ENCODE measurements at regions not wholly inside any gene's neighbourhood (a gene's known extent, or its start where the extent isn't known, plus 50 kb on each side); places are given as distances from the start of the nearest gene placed in this dataset.

DNA sequence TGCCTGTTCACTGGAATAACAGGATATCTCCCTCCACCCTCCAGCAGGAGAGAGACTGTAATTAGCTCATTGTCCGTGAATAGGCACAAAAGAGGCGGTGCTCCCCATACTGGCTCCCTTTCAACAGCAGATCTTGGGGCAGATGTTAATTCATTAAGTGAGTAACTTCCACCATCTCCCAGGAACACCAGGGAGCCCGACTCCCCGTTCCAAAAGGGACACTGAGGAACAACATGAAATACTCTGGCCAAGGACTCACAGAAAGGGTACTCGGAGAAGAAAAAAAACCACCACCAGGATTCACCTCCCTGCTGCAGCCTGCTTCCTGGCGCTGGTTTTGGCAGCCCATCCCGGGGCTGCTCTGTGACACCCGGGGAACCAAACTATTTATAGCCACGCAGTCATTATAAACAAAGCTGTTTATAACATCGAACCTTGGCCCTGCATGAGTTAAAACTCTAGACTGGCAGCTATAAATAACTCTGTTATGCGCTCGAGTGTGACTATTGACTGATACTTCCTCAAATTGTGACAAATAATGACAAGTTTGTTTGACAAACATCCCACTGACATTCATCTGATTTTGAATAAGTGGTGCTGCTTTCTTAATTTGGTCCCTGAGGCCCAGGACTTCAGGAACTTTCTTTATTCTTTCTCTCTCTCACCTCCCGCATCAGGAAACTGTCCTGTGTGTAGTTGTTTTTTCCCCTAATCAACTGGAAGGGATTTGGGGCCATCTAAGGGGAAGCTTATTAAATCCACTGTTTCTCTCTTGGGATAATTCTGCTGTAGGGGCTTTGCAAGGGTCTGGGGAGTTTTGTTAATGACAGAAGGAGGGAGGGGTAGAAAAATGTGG lies 521.6 kb downstream of the CD83 start:
- POLR2A ChIA-PET: no interaction called here
- H3K36me3 ChIP-seq (ENCODE audit: control insufficient read depth in 2 of 2, insufficient read depth in 1 of 2, low read length in 2 of 2): no peaks in the 10 kb centered on the region
- no peak overlapping the region for H3K27ac ChIP-seq (ENCODE audit: extremely low read depth, low read depth, low read length)
- H3K9me3 ChIP-seq (ENCODE audit: control insufficient read depth, insufficient read depth, low read depth, low read length): no peaks in the 10 kb centered on the region
- H3K4me1 ChIP-seq (ENCODE audit: control insufficient read depth, insufficient read depth, low read length): peaks cover 16% of the 10 kb centered on the region
- TF ChIP-seq ZSCAN16 (tag by site-specific recombination; IDR thresholded peaks at IDR 0.05) (no peak), ZSCAN30 (tag by site-specific recombination; IDR thresholded peaks at IDR 0.05) (peak; percentile 30; the same call in 1 of the 2 replicates), ZNF660 (tag by site-specific recombination; IDR thresholded peaks at IDR 0.05) (peak; percentile 71; the same call in 1 of the 2 replicates), ZNF707 (tag by site-specific recombination; IDR thresholded peaks at IDR 0.05) (no peak), ZNF560 (tag by site-specific recombination; IDR thresholded peaks at IDR 0.05; ENCODE audit: borderline replicate concordance) (no peak), ZNF366 (tag by site-specific recombination; conservative IDR thresholded peaks at IDR 0.05) (peak; percentile 18; the same call in 1 of the 2 replicates), ZNF223 (tag by site-specific recombination; IDR thresholded peaks at IDR 0.05) (no peak), GLI2 (tag by site-specific recombination; IDR thresholded peaks at IDR 0.05; ENCODE audit: borderline replicate concordance, low read depth) (no peak), ZNF341 (tag by site-specific recombination; IDR thresholded peaks at IDR 0.05; ENCODE audit: low read depth) (peak; percentile 20; the same call in 1 of the 2 replicates), ZNF24 (tag by site-specific recombination; IDR thresholded peaks at IDR 0.05) (no peak), ZNF335 (tag by site-specific recombination; conservative IDR thresholded peaks at IDR 0.05) (peak; percentile 70), IKZF3 (tag by site-specific recombination; IDR thresholded peaks at IDR 0.05) (peak; percentile 52), SP7 (tag by site-specific recombination; IDR thresholded peaks at IDR 0.05) (peak; percentile 72), ZBTB20 (tag by site-specific recombination; IDR thresholded peaks at IDR 0.05) (peak; percentile 13; the same call in 1 of the 2 replicates), ZNF561 (tag by site-specific recombination; IDR thresholded peaks at IDR 0.05; ENCODE audit: borderline replicate concordance) (0 out of 2 replicates have a peak, but pooled peaks have one; percentile 22), ZNF394 (tag by site-specific recombination; IDR thresholded peaks at IDR 0.05; ENCODE audit: borderline replicate concordance) (0 out of 2 replicates have a peak, but pooled peaks have one; percentile 12)
- TF ChIP-seq, protein P1, sequence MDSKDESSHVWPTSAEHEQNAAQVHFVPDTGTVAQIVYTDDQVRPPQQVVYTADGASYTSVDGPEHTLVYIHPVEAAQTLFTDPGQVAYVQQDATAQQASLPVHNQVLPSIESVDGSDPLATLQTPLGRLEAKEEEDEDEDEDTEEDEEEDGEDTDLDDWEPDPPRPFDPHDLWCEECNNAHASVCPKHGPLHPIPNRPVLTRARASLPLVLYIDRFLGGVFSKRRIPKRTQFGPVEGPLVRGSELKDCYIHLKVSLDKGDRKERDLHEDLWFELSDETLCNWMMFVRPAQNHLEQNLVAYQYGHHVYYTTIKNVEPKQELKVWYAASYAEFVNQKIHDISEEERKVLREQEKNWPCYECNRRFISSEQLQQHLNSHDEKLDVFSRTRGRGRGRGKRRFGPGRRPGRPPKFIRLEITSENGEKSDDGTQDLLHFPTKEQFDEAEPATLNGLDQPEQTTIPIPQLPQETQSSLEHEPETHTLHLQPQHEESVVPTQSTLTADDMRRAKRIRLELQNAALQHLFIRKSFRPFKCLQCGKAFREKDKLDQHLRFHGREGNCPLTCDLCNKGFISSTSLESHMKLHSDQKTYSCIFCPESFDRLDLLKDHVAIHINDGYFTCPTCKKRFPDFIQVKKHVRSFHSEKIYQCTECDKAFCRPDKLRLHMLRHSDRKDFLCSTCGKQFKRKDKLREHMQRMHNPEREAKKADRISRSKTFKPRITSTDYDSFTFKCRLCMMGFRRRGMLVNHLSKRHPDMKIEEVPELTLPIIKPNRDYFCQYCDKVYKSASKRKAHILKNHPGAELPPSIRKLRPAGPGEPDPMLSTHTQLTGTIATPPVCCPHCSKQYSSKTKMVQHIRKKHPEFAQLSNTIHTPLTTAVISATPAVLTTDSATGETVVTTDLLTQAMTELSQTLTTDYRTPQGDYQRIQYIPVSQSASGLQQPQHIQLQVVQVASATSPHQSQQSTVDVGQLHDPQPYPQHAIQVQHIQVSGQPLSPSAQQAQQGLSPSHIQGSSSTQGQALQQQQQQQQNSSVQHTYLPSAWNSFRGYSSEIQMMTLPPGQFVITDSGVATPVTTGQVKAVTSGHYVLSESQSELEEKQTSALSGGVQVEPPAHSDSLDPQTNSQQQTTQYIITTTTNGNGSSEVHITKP (tag by site-specific recombination; IDR thresholded peaks at IDR 0.05): peak; percentile 32; the same call in 1 of the 2 replicates
- H3K4me3 ChIP-seq (ENCODE audit: low read depth, low read length): no peak overlapping the region
- CTCF ChIA-PET: interaction anchor here (0.6 to 1.7 kb wide), 8 partner anchors 26 to 1683 kb away, joined by 3 to 6 read pairs (median 3); no protein-coding TSS in a partner anchor

DNA sequence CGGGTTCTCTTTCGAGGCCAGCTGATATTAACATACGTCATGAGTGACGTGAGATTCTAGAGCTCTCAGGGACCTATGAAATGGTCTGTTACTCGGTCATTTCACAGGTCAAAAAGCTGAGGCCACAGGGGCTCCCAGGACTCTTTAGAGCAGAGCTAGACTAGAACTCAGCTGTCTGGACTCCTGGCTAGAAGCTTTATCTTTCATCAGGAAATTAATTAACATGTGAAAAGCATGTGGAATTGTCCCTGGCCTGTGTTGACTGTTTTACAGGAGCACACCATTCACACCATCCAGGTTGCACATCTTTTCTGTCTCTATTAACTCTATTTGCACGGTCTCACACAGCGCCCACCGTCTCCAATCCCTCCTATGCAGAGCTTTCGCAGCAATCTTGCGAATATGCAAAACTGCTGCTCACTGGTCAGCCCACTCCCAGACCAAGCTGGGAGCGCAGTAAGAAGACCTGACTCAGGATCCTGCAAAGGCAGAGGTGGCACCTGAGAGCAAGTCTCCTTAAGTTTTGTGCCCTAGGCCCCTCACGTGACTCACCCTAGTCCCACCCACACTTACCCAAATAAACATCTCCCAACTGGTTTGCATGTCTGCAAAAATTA lies 522.5 kb downstream of the CD83 start:
- H3K4me1 ChIP-seq (ENCODE audit: control insufficient read depth, insufficient read depth, low read length): peaks cover 16% of the 10 kb centered on the region
- no peak overlapping the region for H3K4me3 ChIP-seq (ENCODE audit: low read depth, low read length)
- CTCF ChIA-PET: interaction anchor here (0.7 to 1.7 kb wide), 3 partner anchors 428 to 984 kb away, joined by 3 to 6 read pairs (median 3); no protein-coding TSS in a partner anchor
- no peaks in the 10 kb centered on the region for H3K9me3 ChIP-seq (ENCODE audit: control insufficient read depth, insufficient read depth, low read depth, low read length)
- POLR2A ChIA-PET: no interaction called here
- no peak overlapping the region for H3K27ac ChIP-seq (ENCODE audit: extremely low read depth, low read depth, low read length)
- H3K36me3 ChIP-seq (ENCODE audit: control insufficient read depth in 2 of 2, insufficient read depth in 1 of 2, low read length in 2 of 2): no peaks in the 10 kb centered on the region
- TF ChIP-seq ZNF404 (tag by site-specific recombination; IDR thresholded peaks at IDR 0.05) (no peak), GFI1B (tag by site-specific recombination; IDR thresholded peaks at IDR 0.05) (no peak), IKZF3 (tag by site-specific recombination; IDR thresholded peaks at IDR 0.05) (no peak), EGR2 (tag by site-specific recombination; IDR thresholded peaks at IDR 0.05; ENCODE audit: low read depth) (peak; percentile 60), ZNF202 (tag by site-specific recombination; IDR thresholded peaks at IDR 0.05; ENCODE audit: borderline replicate concordance) (no peak), ZFHX2 (tag by site-specific recombination; conservative IDR thresholded peaks at IDR 0.05) (peak; percentile 74)
- TF ChIP-seq, protein P2, sequence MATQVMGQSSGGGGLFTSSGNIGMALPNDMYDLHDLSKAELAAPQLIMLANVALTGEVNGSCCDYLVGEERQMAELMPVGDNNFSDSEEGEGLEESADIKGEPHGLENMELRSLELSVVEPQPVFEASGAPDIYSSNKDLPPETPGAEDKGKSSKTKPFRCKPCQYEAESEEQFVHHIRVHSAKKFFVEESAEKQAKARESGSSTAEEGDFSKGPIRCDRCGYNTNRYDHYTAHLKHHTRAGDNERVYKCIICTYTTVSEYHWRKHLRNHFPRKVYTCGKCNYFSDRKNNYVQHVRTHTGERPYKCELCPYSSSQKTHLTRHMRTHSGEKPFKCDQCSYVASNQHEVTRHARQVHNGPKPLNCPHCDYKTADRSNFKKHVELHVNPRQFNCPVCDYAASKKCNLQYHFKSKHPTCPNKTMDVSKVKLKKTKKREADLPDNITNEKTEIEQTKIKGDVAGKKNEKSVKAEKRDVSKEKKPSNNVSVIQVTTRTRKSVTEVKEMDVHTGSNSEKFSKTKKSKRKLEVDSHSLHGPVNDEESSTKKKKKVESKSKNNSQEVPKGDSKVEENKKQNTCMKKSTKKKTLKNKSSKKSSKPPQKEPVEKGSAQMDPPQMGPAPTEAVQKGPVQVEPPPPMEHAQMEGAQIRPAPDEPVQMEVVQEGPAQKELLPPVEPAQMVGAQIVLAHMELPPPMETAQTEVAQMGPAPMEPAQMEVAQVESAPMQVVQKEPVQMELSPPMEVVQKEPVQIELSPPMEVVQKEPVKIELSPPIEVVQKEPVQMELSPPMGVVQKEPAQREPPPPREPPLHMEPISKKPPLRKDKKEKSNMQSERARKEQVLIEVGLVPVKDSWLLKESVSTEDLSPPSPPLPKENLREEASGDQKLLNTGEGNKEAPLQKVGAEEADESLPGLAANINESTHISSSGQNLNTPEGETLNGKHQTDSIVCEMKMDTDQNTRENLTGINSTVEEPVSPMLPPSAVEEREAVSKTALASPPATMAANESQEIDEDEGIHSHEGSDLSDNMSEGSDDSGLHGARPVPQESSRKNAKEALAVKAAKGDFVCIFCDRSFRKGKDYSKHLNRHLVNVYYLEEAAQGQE (tag by site-specific recombination; IDR thresholded peaks at IDR 0.05): no peak
- TF ChIP-seq, protein P3, sequence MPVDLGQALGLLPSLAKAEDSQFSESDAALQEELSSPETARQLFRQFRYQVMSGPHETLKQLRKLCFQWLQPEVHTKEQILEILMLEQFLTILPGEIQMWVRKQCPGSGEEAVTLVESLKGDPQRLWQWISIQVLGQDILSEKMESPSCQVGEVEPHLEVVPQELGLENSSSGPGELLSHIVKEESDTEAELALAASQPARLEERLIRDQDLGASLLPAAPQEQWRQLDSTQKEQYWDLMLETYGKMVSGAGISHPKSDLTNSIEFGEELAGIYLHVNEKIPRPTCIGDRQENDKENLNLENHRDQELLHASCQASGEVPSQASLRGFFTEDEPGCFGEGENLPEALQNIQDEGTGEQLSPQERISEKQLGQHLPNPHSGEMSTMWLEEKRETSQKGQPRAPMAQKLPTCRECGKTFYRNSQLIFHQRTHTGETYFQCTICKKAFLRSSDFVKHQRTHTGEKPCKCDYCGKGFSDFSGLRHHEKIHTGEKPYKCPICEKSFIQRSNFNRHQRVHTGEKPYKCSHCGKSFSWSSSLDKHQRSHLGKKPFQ (tag by site-specific recombination; IDR thresholded peaks at IDR 0.05): 0 out of 2 replicates have a peak, but pooled peaks have one; percentile 24
